ENCODE measurements at regions not wholly inside any gene's neighbourhood (a gene's known extent, or its start where the extent isn't known, plus 50 kb on each side); places are given as distances from the start of the nearest gene placed in this dataset.

DNA sequence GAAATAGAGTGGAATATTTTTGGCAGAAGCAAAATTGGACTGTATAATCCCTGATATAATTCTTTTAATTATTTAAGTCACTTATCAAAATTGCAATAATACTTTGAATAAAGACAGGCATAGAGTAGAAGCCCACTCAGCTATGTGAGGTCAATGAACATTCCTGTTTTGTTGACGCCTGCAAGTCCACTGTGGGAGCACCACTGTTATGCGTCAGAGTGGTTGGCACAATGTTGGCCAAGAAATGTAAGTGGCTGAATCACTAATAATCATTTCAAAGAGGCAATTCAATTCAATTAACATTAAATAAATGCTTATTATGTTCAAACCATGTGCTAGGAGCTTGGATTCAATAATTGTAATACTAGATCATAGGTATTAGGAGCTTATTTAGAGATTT, 221.0 kb downstream of the SPCS3 start:
- TF ChIP-seq ARNTL (CRISPR knock-in tag; IDR thresholded peaks at IDR 0.05; ENCODE audit: borderline replicate concordance, low read depth) (no peak), PPARA (CRISPR knock-in tag; IDR thresholded peaks at IDR 0.05; ENCODE audit: borderline replicate concordance) (no peak), RARB (CRISPR knock-in tag; IDR thresholded peaks at IDR 0.05) (no peak), PATZ1 (CRISPR knock-in tag; IDR thresholded peaks at IDR 0.05; ENCODE audit: borderline replicate concordance) (no peak)

Data from SK-N-SH treated with all-trans-retinoic acid at 6 μM for 48 hours (cell line).